CD4-positive, alpha-beta T cell (primary cell): ENCODE measurements at regions not wholly inside any gene's neighbourhood (a gene's known extent, or its start where the extent isn't known, plus 50 kb on each side); places are given as distances from the start of the nearest gene placed in this dataset. TPM values are rescaled to one million over a fixed set of nuclear protein-coding genes. Genes with fewer than 3 reads are reported as not detected.

Experiments used
- microRNA-seq: library from miRNA; unstranded; fragments of <30 nt; microRNA quantifications from one replicate; pipeline ENCODE4 v1.2.0, GENCODE V29; 2021; ENCODE audit warnings: borderline microRNAs expressed, borderline replicate concordance

Small RNAs in the stretch of these regions (microRNA-seq; reads per million reads assigned to microRNA genes)
- gene MIR30A, result 4.5 reads per million, percentile 23 among the genes with 10 or more reads in this experiment
- gene MIR30C2, result not detected
